Hepatocyte (in vitro differentiated cells): ENCODE measurements at regions not wholly inside any gene's neighbourhood (a gene's known extent, or its start where the extent isn't known, plus 50 kb on each side); places are given as distances from the start of the nearest gene placed in this dataset.

Experiments used
- EZH2 ChIP-seq: fragments of 200-600 bp; sonication (generic); IDR thresholded peaks from 2 replicates; pipeline ENCODE4 v1.6.1; 2016; ENCODE audit warnings: antibody characterized with exemption, mild to moderate bottlenecking, borderline replicate concordance
- EZH2phosphoT487 ChIP-seq: fragments of 200-600 bp; sonication (generic); IDR thresholded peaks from one replicate; pipeline ENCODE4 v1.6.1; 2018; ENCODE audit warnings: antibody characterized with exemption, mild to moderate bottlenecking, low read depth, moderate library complexity; ENCODE audit not compliant: unreplicated experiment, severe bottlenecking
- TF ChIP-seq, protein P1 (sequence below): fragments of 200-600 bp; sonication (generic); IDR thresholded peaks from 2 replicates; pipeline ENCODE4 v1.5.1; 2016; ENCODE audit warnings: antibody characterized with exemption, mild to moderate bottlenecking; ENCODE audit not compliant: poor library complexity

DNA sequence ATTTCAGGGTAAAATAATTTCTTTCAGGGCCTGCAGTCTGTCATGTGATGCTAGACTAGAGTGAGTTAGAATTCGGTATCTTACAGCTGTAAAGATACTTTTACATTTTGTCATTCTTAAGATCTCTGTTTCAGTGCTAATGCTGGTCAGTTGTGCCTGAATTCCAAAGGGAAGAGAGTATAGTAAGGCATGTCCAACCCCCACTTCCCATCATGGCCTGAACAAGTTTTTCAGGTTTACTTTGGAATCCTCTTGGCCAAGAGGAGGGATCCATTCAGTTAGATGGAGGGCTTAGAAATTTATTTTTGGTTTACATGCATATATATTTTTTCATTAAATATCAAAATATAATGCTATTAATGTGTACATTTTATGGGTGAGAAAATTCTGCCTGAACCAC is 596.6 kb downstream of the XIRP2 start:
- TF ChIP-seq, protein P1, sequence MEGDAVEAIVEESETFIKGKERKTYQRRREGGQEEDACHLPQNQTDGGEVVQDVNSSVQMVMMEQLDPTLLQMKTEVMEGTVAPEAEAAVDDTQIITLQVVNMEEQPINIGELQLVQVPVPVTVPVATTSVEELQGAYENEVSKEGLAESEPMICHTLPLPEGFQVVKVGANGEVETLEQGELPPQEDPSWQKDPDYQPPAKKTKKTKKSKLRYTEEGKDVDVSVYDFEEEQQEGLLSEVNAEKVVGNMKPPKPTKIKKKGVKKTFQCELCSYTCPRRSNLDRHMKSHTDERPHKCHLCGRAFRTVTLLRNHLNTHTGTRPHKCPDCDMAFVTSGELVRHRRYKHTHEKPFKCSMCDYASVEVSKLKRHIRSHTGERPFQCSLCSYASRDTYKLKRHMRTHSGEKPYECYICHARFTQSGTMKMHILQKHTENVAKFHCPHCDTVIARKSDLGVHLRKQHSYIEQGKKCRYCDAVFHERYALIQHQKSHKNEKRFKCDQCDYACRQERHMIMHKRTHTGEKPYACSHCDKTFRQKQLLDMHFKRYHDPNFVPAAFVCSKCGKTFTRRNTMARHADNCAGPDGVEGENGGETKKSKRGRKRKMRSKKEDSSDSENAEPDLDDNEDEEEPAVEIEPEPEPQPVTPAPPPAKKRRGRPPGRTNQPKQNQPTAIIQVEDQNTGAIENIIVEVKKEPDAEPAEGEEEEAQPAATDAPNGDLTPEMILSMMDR = no peak
- no peak for TF ChIP-seq EZH2
- no peak for TF ChIP-seq EZH2phosphoT487
